ENCODE measurements at regions not wholly inside any gene's neighbourhood (a gene's known extent, or its start where the extent isn't known, plus 50 kb on each side); places are given as distances from the start of the nearest gene placed in this dataset.

- Mint-ChIP-seq H3K4me3 (no peak overlapping the region), H3K9me3 (no peaks in the 10 kb centered on the region), H3K4me1 (peaks cover 11% of the 10 kb centered on the region), H3K27me3 (ENCODE audit: insufficient read depth, low read depth, poor library complexity) (peaks cover 5% of the 10 kb centered on the region), H3K27ac (no peak overlapping the region), H3K36me3 (ENCODE audit: low read depth) (no peaks in the 10 kb centered on the region)
- H3K27me3 ChIP-seq (ENCODE audit: insufficient read depth) = no peaks in the 10 kb centered on the region
- no peak overlapping the region for H3K27ac ChIP-seq (ENCODE audit: low read depth)
- no peaks in the 10 kb centered on the region for H3K4me1 ChIP-seq (ENCODE audit: insufficient read depth)
- H3K79me2 ChIP-seq (replicated peaks; ENCODE audit: insufficient read depth) = no peaks in the 10 kb centered on the region
- no peak overlapping the region for H2AFZ ChIP-seq
- no peaks in the 10 kb centered on the region for H4K20me1 ChIP-seq (replicated peaks; ENCODE audit: insufficient read depth)
- H3K4me2 ChIP-seq = no peak overlapping the region
- no peaks in the 10 kb centered on the region for H3F3A ChIP-seq (replicated peaks; ENCODE audit: low read depth)
- H3K36me3 ChIP-seq (ENCODE audit: insufficient read depth) = no peaks in the 10 kb centered on the region
- H3K4me3 ChIP-seq = no peak overlapping the region
- H3K9me2 ChIP-seq (ENCODE audit: insufficient read depth) = no peaks in the 10 kb centered on the region
- ATAC-seq (peak; percentile 94), DNase-seq (ENCODE audit: low spot score) (peak; percentile 77)
- TF ChIP-seq CTCF (conservative IDR thresholded peaks at IDR 0.05; ENCODE audit: low read depth in 2 of 2) = peak; percentile 61 to 91
- TF ChIP-seq EZH2 (IDR thresholded peaks at IDR 0.05; ENCODE audit: low read depth, unreplicated experiment) = no peak
- no peak for TF ChIP-seq NANOG (IDR thresholded peaks at IDR 0.05; ENCODE audit: borderline replicate concordance)
- TF ChIP-seq, protein P1, sequence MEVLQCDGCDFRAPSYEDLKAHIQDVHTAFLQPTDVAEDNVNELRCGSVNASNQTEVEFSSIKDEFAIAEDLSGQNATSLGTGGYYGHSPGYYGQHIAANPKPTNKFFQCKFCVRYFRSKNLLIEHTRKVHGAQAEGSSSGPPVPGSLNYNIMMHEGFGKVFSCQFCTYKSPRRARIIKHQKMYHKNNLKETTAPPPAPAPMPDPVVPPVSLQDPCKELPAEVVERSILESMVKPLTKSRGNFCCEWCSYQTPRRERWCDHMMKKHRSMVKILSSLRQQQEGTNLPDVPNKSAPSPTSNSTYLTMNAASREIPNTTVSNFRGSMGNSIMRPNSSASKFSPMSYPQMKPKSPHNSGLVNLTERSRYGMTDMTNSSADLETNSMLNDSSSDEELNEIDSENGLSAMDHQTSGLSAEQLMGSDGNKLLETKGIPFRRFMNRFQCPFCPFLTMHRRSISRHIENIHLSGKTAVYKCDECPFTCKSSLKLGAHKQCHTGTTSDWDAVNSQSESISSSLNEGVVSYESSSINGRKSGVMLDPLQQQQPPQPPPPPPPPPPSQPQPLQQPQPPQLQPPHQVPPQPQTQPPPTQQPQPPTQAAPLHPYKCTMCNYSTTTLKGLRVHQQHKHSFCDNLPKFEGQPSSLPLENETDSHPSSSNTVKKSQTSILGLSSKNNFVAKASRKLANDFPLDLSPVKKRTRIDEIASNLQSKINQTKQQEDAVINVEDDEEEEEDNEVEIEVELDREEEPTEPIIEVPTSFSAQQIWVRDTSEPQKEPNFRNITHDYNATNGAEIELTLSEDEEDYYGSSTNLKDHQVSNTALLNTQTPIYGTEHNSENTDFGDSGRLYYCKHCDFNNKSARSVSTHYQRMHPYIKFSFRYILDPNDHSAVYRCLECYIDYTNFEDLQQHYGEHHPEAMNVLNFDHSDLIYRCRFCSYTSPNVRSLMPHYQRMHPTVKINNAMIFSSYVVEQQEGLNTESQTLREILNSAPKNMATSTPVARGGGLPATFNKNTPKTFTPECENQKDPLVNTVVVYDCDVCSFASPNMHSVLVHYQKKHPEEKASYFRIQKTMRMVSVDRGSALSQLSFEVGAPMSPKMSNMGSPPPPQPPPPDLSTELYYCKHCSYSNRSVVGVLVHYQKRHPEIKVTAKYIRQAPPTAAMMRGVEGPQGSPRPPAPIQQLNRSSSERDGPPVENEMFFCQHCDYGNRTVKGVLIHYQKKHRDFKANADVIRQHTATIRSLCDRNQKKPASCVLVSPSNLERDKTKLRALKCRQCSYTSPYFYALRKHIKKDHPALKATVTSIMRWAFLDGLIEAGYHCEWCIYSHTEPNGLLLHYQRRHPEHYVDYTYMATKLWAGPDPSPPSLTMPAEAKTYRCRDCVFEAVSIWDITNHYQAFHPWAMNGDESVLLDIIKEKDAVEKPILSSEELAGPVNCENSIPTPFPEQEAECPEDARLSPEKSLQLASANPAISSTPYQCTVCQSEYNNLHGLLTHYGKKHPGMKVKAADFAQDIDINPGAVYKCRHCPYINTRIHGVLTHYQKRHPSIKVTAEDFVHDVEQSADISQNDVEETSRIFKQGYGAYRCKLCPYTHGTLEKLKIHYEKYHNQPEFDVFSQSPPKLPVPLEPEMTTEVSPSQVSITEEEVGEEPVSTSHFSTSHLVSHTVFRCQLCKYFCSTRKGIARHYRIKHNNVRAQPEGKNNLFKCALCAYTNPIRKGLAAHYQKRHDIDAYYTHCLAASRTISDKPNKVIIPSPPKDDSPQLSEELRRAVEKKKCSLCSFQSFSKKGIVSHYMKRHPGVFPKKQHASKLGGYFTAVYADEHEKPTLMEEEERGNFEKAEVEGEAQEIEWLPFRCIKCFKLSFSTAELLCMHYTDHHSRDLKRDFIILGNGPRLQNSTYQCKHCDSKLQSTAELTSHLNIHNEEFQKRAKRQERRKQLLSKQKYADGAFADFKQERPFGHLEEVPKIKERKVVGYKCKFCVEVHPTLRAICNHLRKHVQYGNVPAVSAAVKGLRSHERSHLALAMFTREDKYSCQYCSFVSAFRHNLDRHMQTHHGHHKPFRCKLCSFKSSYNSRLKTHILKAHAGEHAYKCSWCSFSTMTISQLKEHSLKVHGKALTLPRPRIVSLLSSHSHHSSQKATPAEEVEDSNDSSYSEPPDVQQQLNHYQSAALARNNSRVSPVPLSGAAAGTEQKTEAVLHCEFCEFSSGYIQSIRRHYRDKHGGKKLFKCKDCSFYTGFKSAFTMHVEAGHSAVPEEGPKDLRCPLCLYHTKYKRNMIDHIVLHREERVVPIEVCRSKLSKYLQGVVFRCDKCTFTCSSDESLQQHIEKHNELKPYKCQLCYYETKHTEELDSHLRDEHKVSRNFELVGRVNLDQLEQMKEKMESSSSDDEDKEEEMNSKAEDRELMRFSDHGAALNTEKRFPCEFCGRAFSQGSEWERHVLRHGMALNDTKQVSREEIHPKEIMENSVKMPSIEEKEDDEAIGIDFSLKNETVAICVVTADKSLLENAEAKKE (CRISPR knock-in tag; IDR thresholded peaks at IDR 0.05) = no peak
Measured at GRCh38 chr14:101235335-101236103, 325.8 kb upstream of the DIO3 start.
